ENCODE measurements at regions not wholly inside any gene's neighbourhood (a gene's known extent, or its start where the extent isn't known, plus 50 kb on each side); places are given as distances from the start of the nearest gene placed in this dataset.

DNA sequence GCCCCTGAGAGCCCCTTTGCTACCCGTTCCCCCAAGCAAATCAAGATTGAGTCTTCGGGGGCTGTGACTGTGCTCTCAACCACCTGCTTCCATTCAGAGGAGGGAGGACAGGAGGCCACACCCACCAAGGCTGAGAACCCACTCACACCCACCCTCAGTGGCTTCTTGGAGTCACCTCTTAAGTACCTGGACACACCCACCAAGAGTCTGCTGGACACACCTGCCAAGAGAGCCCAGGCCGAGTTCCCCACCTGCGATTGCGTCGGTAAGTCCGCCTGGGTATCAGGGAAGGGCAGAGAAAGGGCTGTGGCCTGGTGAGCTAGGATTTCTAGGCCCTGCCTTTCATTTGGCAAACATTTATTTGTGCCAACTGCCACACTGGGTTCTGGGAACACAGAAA lies 63.4 kb downstream of the TET3 start:
- TF ChIP-seq, protein P1, sequence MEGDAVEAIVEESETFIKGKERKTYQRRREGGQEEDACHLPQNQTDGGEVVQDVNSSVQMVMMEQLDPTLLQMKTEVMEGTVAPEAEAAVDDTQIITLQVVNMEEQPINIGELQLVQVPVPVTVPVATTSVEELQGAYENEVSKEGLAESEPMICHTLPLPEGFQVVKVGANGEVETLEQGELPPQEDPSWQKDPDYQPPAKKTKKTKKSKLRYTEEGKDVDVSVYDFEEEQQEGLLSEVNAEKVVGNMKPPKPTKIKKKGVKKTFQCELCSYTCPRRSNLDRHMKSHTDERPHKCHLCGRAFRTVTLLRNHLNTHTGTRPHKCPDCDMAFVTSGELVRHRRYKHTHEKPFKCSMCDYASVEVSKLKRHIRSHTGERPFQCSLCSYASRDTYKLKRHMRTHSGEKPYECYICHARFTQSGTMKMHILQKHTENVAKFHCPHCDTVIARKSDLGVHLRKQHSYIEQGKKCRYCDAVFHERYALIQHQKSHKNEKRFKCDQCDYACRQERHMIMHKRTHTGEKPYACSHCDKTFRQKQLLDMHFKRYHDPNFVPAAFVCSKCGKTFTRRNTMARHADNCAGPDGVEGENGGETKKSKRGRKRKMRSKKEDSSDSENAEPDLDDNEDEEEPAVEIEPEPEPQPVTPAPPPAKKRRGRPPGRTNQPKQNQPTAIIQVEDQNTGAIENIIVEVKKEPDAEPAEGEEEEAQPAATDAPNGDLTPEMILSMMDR (IDR thresholded peaks at IDR 0.05; ENCODE audit: poor library complexity) = no peak
- TF ChIP-seq EZH2 (IDR thresholded peaks at IDR 0.05; ENCODE audit: borderline replicate concordance) = no peak

All from hepatocyte (in vitro differentiated cells).